ENCODE measurements at regions not wholly inside any gene's neighbourhood (a gene's known extent, or its start where the extent isn't known, plus 50 kb on each side); places are given as distances from the start of the nearest gene placed in this dataset.
"Not testable (repeated sequence)": the region's sequence is repeated elsewhere in the genome, so short reads cannot be mapped to it uniquely, and the experiment has no call there.

- not testable (repeated sequence) for DNase-seq (ENCODE audit: low read depth)
These were observed 144.6 kb upstream of the DUSP22 start for GRCh38 chr6:147651-148050.

DNA sequence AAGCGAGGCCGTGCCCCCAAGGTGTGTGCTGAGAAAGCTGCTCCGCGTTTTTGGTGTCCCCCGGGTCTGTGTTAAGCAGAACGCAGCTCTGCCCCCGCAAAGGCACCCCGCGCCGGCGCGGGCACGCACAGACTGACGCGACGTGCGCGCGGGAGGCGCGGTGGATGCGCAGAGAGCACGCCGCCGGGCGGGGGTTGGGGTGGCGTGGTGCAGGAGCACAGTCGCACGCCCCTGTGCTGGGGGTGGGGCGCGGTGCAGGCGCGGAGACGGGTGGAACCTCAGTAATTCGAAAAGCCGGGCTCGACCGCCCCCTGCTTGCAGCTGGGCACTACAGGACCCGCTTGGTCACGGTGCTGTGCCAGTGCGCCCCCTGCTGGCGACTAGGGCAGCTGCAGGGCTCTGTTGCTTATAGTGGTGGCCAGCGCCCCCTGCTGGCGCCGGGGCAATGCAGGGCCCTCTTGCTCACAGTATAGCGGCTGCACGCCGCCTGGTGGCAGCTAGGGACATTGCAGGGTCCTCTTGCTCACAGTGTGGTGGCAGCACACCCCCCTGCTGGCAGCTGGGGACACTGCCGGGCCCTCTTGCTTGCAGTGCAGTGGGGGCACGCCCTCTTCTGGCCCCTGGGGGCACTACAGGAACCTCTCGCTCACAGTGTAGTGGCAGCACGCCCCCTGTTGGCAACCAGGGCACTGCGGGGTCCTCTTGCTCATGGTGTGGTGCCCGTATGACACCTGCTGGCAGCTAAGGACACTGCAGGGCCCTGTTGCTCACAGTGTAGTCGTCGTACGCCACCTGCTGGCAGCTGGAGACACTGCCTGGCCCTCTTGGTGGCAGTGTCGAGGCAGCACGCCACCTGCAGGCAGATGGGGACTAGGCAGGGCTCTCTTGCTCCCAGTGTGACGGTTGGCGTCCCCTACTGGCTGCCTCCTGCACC is 144.0 kb upstream of the DUSP22 start:
- not testable (repeated sequence) for DNase-seq (ENCODE audit: low read depth)

DNA sequence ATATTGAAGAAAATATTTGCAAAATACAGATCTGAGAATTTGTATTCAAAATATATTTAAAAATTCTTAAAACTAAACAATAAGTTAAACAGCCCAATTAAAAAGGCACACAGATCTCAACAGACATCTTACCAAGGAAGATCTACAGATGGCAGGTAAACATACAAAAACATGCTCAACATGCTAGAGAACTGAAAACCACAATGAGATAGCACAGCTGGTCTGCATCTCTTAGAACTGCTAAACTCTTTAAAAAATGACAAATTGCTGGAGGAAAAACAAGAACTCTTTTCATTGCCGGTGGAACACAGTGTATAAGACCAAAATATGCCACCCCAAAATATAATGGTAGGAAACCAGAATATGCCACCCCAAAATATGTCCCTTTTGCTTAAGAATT is 142.1 kb upstream of the DUSP22 start:
- DNase-seq (ENCODE audit: low read depth): not testable (repeated sequence)

DNA sequence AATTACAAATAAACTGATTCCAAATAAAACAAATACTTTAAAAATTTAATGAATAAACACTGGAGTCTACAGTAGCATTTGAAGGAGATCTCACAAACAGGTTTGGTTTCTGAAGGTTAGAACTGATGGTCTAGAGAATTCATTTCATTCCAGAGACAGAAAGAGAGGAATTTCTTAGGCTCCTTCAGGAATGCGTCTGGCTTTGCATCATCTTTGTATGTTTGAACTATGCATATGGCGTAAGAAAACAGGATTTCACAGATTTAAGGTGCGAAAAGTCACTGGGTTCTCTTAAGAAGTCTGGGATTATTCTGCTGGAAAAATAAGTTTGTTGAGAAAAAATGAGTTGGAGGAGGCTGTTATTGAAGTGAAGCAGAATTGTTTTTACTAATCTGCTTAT is 139.9 kb upstream of the DUSP22 start:
- not testable (repeated sequence) for DNase-seq (ENCODE audit: low read depth)

DNA sequence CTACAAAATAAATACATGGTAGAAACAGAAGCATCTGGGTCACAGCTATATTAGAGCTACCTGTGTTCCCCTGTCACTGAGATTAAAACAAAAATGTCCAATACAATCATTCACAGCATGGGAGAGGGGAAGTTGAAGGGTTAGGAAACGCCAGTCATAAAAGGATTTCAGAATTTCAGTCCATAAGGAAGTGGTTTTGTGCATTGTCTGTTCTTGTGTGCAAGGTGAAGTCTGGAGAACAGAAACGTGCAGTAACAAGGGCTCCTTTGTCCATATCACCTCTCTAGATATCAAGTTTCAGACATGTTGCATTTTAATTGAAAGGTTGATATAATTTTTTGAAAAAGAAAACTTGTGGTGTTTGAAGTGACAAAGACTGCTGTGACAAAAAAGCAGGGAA is 139.3 kb upstream of the DUSP22 start:
- DNase-seq (ENCODE audit: low read depth): not testable (repeated sequence)

GRCh38 chr6:153867-154266 is 138.4 kb upstream of the DUSP22 start:
- DNase-seq (ENCODE audit: low read depth): not testable (repeated sequence)

- not testable (repeated sequence) for DNase-seq (ENCODE audit: low read depth)
These were observed 137.8 kb upstream of the DUSP22 start for GRCh38 chr6:154321-155092.

- no peak for DNase-seq (ENCODE audit: low read depth)
These were observed 136.3 kb upstream of the DUSP22 start for GRCh38 chr6:156010-156409.

GRCh38 chr6:156441-157140 is 135.7 kb upstream of the DUSP22 start:
- DNase-seq (ENCODE audit: low read depth): not testable (repeated sequence)

GRCh38 chr6:157176-157575 is 135.1 kb upstream of the DUSP22 start:
- DNase-seq (ENCODE audit: low read depth): not testable (repeated sequence)

GRCh38 chr6:161657-162056 is 130.6 kb upstream of the DUSP22 start:
- not testable (repeated sequence) for DNase-seq (ENCODE audit: low read depth)

DNA sequence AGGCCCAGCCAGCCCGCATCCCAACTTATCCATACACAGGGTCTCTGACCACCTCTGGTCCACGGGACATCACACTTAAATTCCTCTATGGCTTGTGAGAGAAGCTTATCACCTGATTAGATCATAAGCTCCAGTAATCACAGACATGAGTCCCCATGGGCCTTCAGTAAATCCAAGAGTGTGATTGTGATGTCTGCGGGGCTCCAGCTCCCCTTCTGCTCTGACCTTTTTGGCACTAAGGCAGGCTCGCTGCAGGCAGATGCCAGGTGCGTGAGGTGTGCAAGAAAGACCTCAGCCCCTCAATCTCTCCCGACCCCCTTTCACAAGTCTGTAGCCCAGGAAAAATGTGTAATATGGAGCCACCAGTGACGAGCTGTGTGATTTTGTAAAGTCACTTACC is 127.6 kb upstream of the DUSP22 start:
- DNase-seq (ENCODE audit: low read depth): no peak

DNA sequence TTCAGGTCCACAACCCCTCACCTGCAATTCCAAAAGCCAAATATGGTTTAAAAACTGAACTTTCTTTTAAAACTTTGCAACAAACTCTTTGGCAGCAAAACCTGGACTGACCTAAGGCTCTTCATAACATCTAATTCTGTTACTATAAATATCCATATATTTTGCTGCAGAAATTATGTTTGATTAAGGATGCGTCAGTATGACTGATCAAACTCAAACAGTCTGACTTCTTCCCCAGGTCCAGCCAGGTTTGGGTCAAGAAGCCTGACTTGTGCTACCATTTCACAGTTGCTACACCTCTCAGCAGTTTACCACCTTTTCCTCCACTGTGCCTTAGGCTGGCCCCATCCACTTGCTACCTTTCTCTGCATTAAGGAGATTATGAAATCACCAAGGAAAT is 127.0 kb upstream of the DUSP22 start:
- no peak for DNase-seq (ENCODE audit: low read depth)

GRCh38 chr6:165906-166305 is 126.4 kb upstream of the DUSP22 start:
- DNase-seq (ENCODE audit: low read depth): no peak

DNA sequence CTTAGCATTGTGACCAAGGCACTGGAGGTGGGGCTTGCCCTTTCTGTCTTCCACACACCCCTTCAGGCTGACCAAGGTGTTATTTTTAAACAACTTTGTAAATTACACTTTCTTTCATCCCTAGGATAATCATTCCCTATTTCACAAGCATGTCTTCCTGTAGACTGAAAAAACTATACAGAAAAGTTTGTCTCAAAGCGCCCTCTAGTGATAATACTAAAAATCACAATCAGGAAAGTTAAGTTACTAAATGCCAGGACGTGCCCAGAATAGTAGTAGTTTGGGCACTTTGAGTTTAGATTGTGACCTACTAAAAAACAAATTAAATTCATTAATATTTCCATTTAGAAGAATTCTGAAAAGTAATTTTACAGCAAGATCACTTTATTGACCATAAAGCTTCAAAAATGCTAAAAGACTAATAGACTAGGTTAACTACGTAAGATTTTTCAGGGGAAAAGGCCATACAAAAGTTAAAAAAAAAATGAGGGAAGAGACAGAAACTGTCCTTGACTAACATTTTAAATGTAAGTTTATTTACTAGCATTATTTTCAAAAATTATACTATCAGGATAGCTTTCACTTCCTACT is 123.3 kb upstream of the DUSP22 start:
- DNase-seq (ENCODE audit: low read depth): no peak

GRCh38 chr6:174036-174435 is 118.3 kb upstream of the DUSP22 start:
- DNase-seq (ENCODE audit: low read depth): no peak

- no peak for DNase-seq (ENCODE audit: low read depth)
These were observed 116.6 kb upstream of the DUSP22 start for GRCh38 chr6:175680-176079.

- DNase-seq (ENCODE audit: low read depth): no peak
These were observed 115.5 kb upstream of the DUSP22 start for GRCh38 chr6:176766-177165.

GRCh38 chr6:178119-178518 is 114.2 kb upstream of the DUSP22 start:
- DNase-seq (ENCODE audit: low read depth): no peak

DNA sequence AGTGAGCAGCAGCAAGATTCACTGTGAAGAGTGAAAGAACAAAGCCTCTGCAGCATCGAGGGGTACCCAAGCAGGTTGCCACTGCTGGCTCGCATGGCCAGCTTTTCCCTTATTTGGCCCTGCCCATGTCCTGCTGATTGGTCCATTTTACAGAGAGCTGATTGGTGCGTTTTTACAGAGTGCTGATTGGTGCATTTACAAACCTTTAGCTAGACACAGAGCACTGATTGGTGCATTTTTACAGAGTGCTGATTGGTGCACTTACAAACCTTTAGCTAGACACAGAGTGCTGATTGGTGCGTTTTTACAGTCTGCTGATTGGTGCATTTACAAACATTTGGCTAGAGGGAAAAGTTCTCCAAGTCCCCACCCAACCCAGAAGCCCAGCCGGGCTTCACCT is 113.4 kb upstream of the DUSP22 start:
- DNase-seq (ENCODE audit: low read depth): not testable (repeated sequence)

- no peak for DNase-seq (ENCODE audit: low read depth)
These were observed 112.8 kb upstream of the DUSP22 start for GRCh38 chr6:179340-179950.
